SK-N-SH treated with all-trans-retinoic acid at 6 μM for 48 hours (cell line): ENCODE measurements at regions not wholly inside any gene's neighbourhood (a gene's known extent, or its start where the extent isn't known, plus 50 kb on each side); places are given as distances from the start of the nearest gene placed in this dataset.

Experiments used
- BACH2 ChIP-seq: fragments of 250-450 bp; sonication (Bioruptor Pico); IDR thresholded peaks from 2 replicates; pipeline ENCODE4 v1.9.0; 2021; ENCODE audit warnings: mild to moderate bottlenecking, borderline replicate concordance
- CSDC2 ChIP-seq: fragments of 250-450 bp; sonication (Bioruptor Pico); IDR thresholded peaks from 2 replicates; pipeline ENCODE4 v1.5.0; 2020; ENCODE audit warnings: mild to moderate bottlenecking, moderate library complexity
- OSR1 ChIP-seq: fragments of 250-450 bp; sonication (Bioruptor Pico); IDR thresholded peaks from 2 replicates; pipeline ENCODE4 v1.8.0; 2022; ENCODE audit warnings: moderate library complexity, mild to moderate bottlenecking, inconsistent platforms
- RARB ChIP-seq: fragments of 250-450 bp; sonication (Bioruptor Pico); IDR thresholded peaks from 2 replicates; pipeline ENCODE4 v1.8.0; 2021; ENCODE audit warnings: mild to moderate bottlenecking, moderate library complexity
- TOX ChIP-seq: fragments of 250-450 bp; sonication (Bioruptor Pico); IDR thresholded peaks from 2 replicates; pipeline ENCODE4 v1.8.0; 2021; ENCODE audit warnings: mild to moderate bottlenecking, moderate library complexity, borderline replicate concordance
- ZFP30 ChIP-seq: fragments of 450-650 bp; formaldehyde crosslinking; IDR thresholded peaks from 2 replicates; pipeline ENCODE4 v1.5.0; 2022; ENCODE audit warnings: mild to moderate bottlenecking, moderate library complexity
- ZNF70 ChIP-seq: fragments of 450-650 bp; formaldehyde crosslinking; IDR thresholded peaks from 2 replicates; pipeline ENCODE4 v1.5.0; 2020; ENCODE audit warnings: mild to moderate bottlenecking, moderate library complexity

DNA sequence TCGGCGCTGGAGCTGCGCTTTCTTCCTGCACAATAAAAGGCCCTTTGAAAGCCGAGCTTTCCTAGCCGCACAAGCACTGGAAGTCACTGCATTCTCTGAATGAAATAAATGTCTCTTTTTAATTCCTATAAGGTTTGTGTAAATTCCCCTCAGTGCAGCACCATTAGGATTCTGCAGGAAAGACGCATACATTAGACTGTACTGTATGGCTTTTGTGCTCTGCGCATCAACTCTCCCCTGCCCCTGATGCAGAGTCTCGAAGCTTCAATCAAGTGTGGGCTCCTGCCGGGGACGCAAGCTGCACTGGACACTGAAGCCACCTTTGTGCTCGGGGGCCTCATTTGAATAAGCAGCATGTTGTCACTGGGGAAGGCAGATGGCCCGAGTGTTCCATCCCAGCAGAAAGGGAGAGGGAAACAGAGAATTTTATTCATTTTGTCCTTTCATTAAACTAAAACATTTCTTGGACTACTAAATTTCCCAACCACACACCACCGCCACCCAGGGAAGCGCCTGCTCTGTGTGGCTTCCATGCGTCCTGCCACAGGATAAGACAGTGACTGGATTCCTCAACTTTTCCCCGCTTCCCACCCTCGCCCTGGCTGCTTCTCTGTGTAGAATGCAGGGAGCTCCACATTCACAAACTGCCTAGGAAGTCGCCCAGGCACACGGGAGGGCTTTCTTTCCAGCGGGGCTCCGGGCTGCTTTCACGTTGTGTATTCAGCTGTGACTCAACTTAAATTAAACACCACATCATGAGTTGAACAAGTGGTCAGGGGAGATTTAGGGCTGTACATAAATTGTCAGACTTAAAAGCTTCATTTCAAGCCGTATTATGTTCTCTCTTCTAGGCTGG lies 635.4 kb downstream of the IRX1 start:
- TF ChIP-seq ZFP30 (CRISPR knock-in tag) (no peak), TOX (CRISPR knock-in tag) (no peak), OSR1 (CRISPR knock-in tag) (no peak), ZNF70 (CRISPR knock-in tag) (no peak), BACH2 (CRISPR knock-in tag) (no peak), CSDC2 (no peak), RARB (CRISPR knock-in tag) (no peak)
